Activated CD8-positive, alpha-beta T cell treated with anti-CD3 and anti-CD28 coated beads for 36 hours (primary cell): ENCODE measurements at regions not wholly inside any gene's neighbourhood (a gene's known extent, or its start where the extent isn't known, plus 50 kb on each side); places are given as distances from the start of the nearest gene placed in this dataset.

Experiments
- ATAC-seq: fragments of 200-7000 bp; cut with Tn5 transposase; one replicate; pipeline ENCODE4 v1.10.0; 2021; ENCODE audit warnings: mild to moderate bottlenecking, moderate library complexity
- CTCF ChIA-PET: fragments of 350-600 bp; sonication (Branson Sonifier 250); formaldehyde crosslinking; loops from one replicate; lab custom pipeline; 2021; ENCODE audit warnings: antibody characterized with exemption; lab: Charles Lee
- POLR2A ChIA-PET: fragments of 350-600 bp; sonication (Branson Sonifier 250); formaldehyde crosslinking; loops from one replicate; lab custom pipeline; 2021; ENCODE audit warnings: antibody characterized with exemption; lab: Charles Lee
- DNase-seq: peaks from one replicate; pipeline ENCODE4 v3.0.0-alpha.2; 2020
- H3K27ac Mint-ChIP-seq: one replicate; pipeline ENCODE4 v1.8.0; 2021; ENCODE audit warnings: mild to moderate bottlenecking, mixed read lengths
- H3K27me3 Mint-ChIP-seq: one replicate; pipeline ENCODE4 v1.8.0; 2021; ENCODE audit warnings: mixed read lengths
- H3K36me3 Mint-ChIP-seq: one replicate; pipeline ENCODE4 v1.8.0; 2021; ENCODE audit warnings: low read depth, mixed read lengths
- H3K4me1 Mint-ChIP-seq: one replicate; pipeline ENCODE4 v1.8.0; 2021; ENCODE audit warnings: low read depth, mixed read lengths
- H3K4me3 Mint-ChIP-seq: one replicate; pipeline ENCODE4 v1.8.0; 2021; ENCODE audit warnings: mild to moderate bottlenecking, moderate library complexity, mixed read lengths
- H3K9me3 Mint-ChIP-seq: one replicate; pipeline ENCODE4 v1.8.0; 2021; ENCODE audit warnings: mixed read lengths
- CTCF ChIP-seq: fragments of 200-600 bp; IDR thresholded peaks from one replicate; pipeline ENCODE4 v1.8.0; 2022; ENCODE audit warnings: antibody characterized with exemption, mild to moderate bottlenecking
- intact Hi-C: fragments of 100-400 bp; cut with micrococcal nuclease; formaldehyde crosslinking; loops from one replicate; pipeline ENCODE4 v1.10.0; 2022

GRCh38 chr1:101147381-101147780 is 89.4 kb upstream of the S1PR1 start:
- no peak for DNase-seq
- intact Hi-C loops: no loop called here
- no peak overlapping the region for H3K4me3 Mint-ChIP-seq
- no peak overlapping the region for H3K27ac Mint-ChIP-seq
- TF ChIP-seq CTCF: no peak
- H3K9me3 Mint-ChIP-seq: peaks cover 1% of the 10 kb centered on the region
- H3K27me3 Mint-ChIP-seq: no peaks in the 10 kb centered on the region
- peaks cover 39% of the 10 kb centered on the region for H3K4me1 Mint-ChIP-seq
- no peaks in the 10 kb centered on the region for H3K36me3 Mint-ChIP-seq
- ChIA-PET POLR2A (no interaction called here), CTCF (no interaction called here)
- ATAC-seq: no peak

GRCh38 chr1:101145449-101145820 is 91.4 kb upstream of the S1PR1 start:
- Mint-ChIP-seq H3K4me1 (peaks cover 31% of the 10 kb centered on the region), H3K27ac (peak overlapping the region; percentile 8), H3K9me3 (peaks cover 1% of the 10 kb centered on the region), H3K27me3 (no peaks in the 10 kb centered on the region), H3K36me3 (no peaks in the 10 kb centered on the region), H3K4me3 (no peak overlapping the region)
- peak; percentile 50 for ATAC-seq
- TF ChIP-seq CTCF: no peak
- intact Hi-C loops: no loop called here
- CTCF ChIA-PET: interaction anchor here (1.0 to 1.3 kb wide), 2 partner anchors 9 to 19 kb away, joined by 4 to 6 read pairs; no protein-coding TSS in a partner anchor
- no peak for DNase-seq
- POLR2A ChIA-PET: interaction anchor here (1.4 to 1.5 kb wide), 2 partner anchors 90 to 99 kb away, joined by 3 to 5 read pairs; no protein-coding TSS in a partner anchor

GRCh38 chr1:101144671-101145448 is 92.0 kb upstream of the S1PR1 start:
- intact Hi-C loops: no loop called here
- Mint-ChIP-seq H3K27ac (peak overlapping the region; percentile 8), H3K9me3 (peaks cover 1% of the 10 kb centered on the region), H3K4me1 (peaks cover 31% of the 10 kb centered on the region), H3K27me3 (no peaks in the 10 kb centered on the region), H3K36me3 (no peaks in the 10 kb centered on the region), H3K4me3 (no peak overlapping the region)
- no peak for TF ChIP-seq CTCF
- DNase-seq (no peak), ATAC-seq (peak; percentile 62)
- CTCF ChIA-PET: interaction anchor here (1.0 to 1.3 kb wide), 2 partner anchors 8 to 20 kb away, joined by 4 to 6 read pairs; no protein-coding TSS in a partner anchor
- POLR2A ChIA-PET: interaction anchor here (1.4 to 1.5 kb wide), 2 partner anchors 90 to 100 kb away, joined by 3 to 5 read pairs; no protein-coding TSS in a partner anchor

- intact Hi-C loops: no loop called here
- no peak for DNase-seq
- no peak for TF ChIP-seq CTCF
- Mint-ChIP-seq H3K4me3 (no peak overlapping the region), H3K9me3 (peaks cover 1% of the 10 kb centered on the region), H3K27ac (no peak overlapping the region), H3K27me3 (no peaks in the 10 kb centered on the region), H3K4me1 (peaks cover 38% of the 10 kb centered on the region), H3K36me3 (no peaks in the 10 kb centered on the region)
- ChIA-PET POLR2A (interaction anchor here (0.6 to 1.6 kb wide), 3 partner anchors 33 to 103 kb away, joined by 3 read pairs; no protein-coding TSS in a partner anchor), CTCF (interaction anchor here (1.1 to 7.4 kb wide), 2 partner anchors 96 to 145 kb away, joined by 3 to 108 read pairs; no protein-coding TSS in a partner anchor)
- no peak for ATAC-seq
These were observed 94.6 kb upstream of the S1PR1 start for GRCh38 chr1:101142244-101142643.

GRCh38 chr1:101141376-101141775 is 95.4 kb upstream of the S1PR1 start:
- ATAC-seq: no peak
- DNase-seq: no peak
- TF ChIP-seq CTCF: no peak
- ChIA-PET POLR2A (interaction anchor here (0.6 to 1.6 kb wide), 4 partner anchors 16 to 94 kb away, joined by 3 read pairs; no protein-coding TSS in a partner anchor), CTCF (interaction anchor here (1.1 to 7.4 kb wide), 3 partner anchors 12 to 146 kb away, joined by 3 to 108 read pairs (median 3); no protein-coding TSS in a partner anchor)
- Mint-ChIP-seq H3K4me1 (peaks cover 47% of the 10 kb centered on the region), H3K27me3 (no peaks in the 10 kb centered on the region), H3K4me3 (no peak overlapping the region), H3K36me3 (no peaks in the 10 kb centered on the region), H3K27ac (no peak overlapping the region), H3K9me3 (peaks cover 1% of the 10 kb centered on the region)
- intact Hi-C loops: no loop called here
